Muscle of arm (tissue), 1 donor: ENCODE measurements at regions not wholly inside any gene's neighbourhood (a gene's known extent, or its start where the extent isn't known, plus 50 kb on each side); places are given as distances from the start of the nearest gene placed in this dataset.

Source experiments
- DNase-seq: peaks from one replicate; pipeline ENCODE4 v3.0.0-alpha.2; 2013

- DNase-seq, result no peak
Observed at GRCh38 chr7:33701189-33701740, 204.1 kb upstream of the BMPER start.

DNA sequence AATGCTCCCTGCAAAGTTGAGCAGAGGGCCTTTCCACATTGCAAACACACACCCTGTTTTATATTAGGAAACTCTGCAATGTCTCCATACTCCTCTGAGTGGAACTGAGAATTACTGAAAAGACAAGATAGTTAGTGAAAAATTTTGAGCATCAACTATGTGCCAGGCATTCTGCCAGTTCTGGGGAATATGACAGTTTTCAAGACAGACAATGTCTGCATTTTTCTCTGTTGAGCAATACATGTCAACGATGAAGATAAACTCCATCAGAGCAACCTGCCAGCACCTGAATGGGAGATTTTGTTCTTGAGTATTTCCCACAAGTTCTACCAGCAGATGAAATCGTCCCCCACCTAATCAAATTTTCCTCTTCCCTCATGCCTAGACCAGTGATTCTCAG lies 203.4 kb upstream of the BMPER start:
- DNase-seq, result no peak

- no peak for DNase-seq
Observed at GRCh38 chr7:33702514-33703054, 202.8 kb upstream of the BMPER start.

DNA sequence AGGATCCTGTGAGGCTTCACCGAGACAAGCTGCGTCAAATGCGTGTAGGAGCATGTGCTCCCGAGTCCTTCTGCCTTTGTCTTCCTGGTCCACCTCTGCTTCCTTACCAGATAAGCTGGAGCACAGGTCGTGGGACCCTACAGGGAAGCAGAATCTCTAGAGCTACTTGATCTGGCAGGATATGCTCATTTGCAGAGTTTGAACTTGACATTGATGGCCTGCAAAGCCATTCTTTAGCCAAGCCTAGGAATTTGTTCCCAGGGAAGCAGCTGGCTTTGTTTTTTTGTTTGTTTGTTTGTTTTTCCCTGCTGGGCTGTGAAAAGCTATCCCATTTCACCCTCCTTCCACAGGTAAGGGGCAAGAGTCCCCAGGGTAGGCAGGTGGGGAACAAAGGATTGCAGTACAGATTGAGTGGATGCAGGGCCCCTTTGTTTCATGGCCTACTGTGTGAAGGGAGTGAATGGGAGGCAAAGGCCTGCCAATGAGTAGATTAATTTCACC lies 200.0 kb upstream of the BMPER start:
- DNase-seq, result no peak

- no peak for DNase-seq
Observed at GRCh38 chr7:33706186-33706585, 199.2 kb upstream of the BMPER start.

DNA sequence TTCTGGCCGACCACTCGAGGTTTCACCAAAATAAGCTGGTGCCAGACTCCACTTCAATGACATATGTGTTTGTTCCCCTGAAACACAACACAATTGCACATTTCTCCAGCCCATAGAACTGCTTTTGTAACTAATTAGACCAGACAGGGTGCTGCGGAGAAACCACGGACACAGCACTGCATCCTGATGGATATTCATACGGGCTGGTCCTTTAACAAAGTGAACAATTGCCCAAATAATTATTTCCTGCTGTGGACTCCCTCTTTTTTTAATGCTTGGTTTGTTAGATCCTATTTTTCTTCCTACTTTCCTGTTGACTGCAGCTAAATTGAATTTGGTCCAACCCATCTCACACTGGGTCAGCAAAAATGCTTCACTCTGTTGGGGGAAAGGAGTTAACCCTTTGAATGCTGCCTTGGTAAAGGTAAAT lies 198.6 kb upstream of the BMPER start:
- DNase-seq, result no peak

GRCh38 chr7:33707427-33707826 lies 197.9 kb upstream of the BMPER start:
- peak; percentile 57 for DNase-seq

DNA sequence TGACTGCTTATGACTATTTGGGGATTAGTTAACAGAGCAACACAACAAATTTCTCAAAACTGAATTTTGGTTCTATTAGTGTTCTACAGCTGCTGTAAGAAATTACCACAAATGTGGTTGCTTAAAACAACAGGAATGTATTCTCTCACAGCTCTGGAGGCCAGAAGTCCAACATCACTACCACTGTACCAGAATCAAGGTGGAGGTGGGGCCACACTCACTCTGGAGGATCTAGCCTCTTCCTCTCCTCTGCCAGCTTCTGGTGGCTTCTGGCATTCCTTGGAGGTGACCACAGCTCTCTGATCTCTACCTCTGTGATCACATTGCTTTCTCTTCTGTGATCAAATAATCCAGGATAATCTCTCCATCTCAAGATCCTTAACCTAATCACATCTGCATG lies 194.7 kb upstream of the BMPER start:
- DNase-seq, result no peak

- no peak for DNase-seq
Observed at GRCh38 chr7:33711231-33712019, 193.9 kb upstream of the BMPER start.

DNA sequence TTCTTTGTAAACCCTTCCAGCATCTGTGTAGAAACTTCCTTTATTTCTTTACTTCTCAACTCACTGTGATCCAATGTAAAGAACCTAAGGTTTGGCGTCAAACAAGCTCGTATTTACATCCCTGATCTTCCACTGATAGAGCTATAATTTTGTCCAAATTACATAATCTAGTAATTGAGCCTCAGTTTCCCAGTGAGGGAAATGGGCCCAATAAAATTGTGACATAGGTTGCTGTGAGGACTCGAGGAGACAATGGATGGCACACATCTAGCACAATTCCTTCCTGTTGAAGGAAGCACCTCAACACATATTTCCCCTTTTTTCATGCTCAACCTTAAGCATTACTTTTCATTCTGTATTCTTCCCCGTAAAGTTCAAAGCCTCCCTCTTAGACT lies 193.3 kb upstream of the BMPER start:
- no peak for DNase-seq

DNA sequence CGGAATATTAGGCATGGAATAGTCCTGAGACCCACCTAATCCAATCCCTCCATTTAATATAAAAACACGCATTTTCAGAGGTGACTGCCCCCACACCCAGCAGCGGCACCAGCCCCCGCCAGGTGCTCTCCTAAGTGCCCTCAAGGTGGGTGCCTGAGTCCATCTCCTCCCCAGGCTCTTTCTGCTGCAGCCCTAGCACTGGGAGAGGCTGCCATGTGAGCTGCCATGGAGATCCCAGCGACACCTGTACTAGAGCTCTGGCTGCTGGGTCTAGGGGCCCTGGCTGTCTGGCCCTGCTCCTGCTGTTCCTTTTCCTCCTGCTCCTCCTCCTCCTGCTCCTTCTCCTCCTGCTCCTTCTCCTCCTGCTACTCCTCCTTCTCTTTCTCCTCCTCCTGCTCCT lies 191.1 kb upstream of the BMPER start:
- DNase-seq, result no peak

- DNase-seq, result no peak
Observed at GRCh38 chr7:33716581-33717477, 188.5 kb upstream of the BMPER start.

- DNase-seq, result no peak
Observed at GRCh38 chr7:33719059-33719581, 186.2 kb upstream of the BMPER start.

DNA sequence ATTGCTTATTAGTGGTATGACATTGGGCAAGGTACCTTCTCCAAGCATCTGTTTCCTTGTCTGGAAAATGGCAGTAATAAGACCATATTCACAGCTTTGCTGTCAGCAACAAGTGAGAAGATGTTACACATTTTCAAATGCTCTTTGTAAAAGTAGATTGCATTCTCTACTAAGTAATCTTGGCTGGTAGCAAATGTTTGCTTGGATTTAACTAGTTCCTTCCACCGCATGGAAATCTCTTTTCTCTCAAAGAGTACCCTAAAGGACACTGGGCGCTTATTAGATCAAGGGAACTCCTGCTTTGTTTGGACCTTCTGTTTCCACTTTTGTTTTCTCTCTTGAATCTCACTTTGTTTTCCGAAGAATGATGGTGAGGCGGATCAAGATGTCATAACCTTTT lies 185.2 kb upstream of the BMPER start:
- no peak for DNase-seq

- no peak for DNase-seq
Observed at GRCh38 chr7:33720870-33721269, 184.5 kb upstream of the BMPER start.

- no peak for DNase-seq
Observed at GRCh38 chr7:33721895-33722294, 183.4 kb upstream of the BMPER start.

DNA sequence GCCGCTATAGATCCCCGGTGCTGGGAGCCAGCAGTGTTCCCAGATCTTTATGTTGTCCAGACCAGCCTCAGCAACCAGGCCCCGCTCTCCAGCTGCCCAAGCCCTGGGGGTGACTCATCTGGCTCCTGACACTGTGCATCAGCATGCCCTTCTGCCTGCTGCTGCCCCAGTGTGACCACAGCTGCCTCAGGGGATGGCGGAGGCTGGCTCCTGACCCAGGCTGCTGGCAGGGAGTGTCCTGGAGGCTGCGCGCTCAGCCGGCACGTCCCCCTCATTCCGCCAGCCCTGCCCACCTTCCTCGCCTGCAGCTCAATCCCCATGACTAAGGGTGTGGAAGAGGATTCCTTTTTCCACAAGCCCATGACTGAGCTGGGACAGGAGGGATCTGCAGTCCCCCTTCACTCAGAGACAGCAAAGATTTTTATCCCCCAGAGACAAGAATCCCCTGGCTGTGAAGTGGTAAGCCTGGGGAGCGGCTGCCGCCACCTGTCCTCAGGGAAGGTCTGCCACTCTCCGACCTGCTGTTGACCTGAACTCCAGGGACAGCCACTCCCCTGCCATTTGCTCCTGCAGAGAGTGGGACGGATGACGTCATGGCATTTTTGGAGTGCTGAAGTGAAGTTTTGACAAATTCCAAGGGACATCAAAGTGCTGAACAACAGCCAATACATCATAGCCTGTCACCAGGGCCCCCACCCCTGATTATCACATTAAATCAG lies 182.8 kb upstream of the BMPER start:
- DNase-seq, result no peak

- no peak for DNase-seq
Observed at GRCh38 chr7:33724201-33724600, 181.1 kb upstream of the BMPER start.

GRCh38 chr7:33725111-33726025 lies 180.0 kb upstream of the BMPER start:
- DNase-seq, result no peak

DNA sequence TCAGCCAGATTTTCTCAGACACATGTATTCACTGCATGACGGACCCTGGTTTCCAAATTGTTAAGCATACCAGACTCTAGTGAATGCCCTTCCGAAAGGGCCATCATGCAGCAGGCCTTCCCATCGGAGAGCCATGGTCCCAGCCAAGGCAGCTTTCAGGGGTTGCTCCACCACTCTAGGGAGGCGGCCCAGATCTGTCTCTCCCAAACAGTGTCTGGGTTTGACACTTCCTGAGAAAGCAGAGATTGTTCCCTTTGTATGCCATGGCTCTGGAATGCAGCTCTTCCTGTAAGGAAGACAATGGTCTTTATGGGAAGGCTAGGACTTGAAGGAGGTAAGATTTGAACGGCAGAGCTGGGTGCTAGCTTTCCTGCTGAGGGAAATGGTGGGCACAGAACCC lies 178.8 kb upstream of the BMPER start:
- DNase-seq, result no peak
